IPS-20b (cell line): ENCODE measurements at regions not wholly inside any gene's neighbourhood (a gene's known extent, or its start where the extent isn't known, plus 50 kb on each side); places are given as distances from the start of the nearest gene placed in this dataset.

Experiments
- H3K27ac ChIP-seq: one replicate; pipeline ENCODE4 v1.5.1; 2013; ENCODE audit warnings: low read length
- H3K27me3 ChIP-seq: 2 replicates; pipeline ENCODE4 v1.6.1; 2013; ENCODE audit warnings: mild to moderate bottlenecking, low read length, inconsistent platforms; ENCODE audit not compliant: insufficient read depth
- H3K36me3 ChIP-seq: 2 replicates; pipeline ENCODE4 v1.6.1; 2013; ENCODE audit warnings: low read depth, mild to moderate bottlenecking, inconsistent platforms, low read length, moderate library complexity; ENCODE audit not compliant: insufficient read depth
- H3K4me1 ChIP-seq: 2 replicates; pipeline ENCODE4 v1.6.1; 2013; ENCODE audit warnings: mild to moderate bottlenecking, control low read depth, inconsistent platforms, low read length, moderate library complexity; ENCODE audit not compliant: insufficient read depth
- H3K4me3 ChIP-seq: 2 replicates; pipeline ENCODE4 v1.5.1; 2013; ENCODE audit warnings: mild to moderate bottlenecking, low read length, inconsistent platforms
- H3K9ac ChIP-seq: 2 replicates; pipeline ENCODE4 v1.6.1; 2013; ENCODE audit warnings: low read depth, mild to moderate bottlenecking, inconsistent platforms, low read length, moderate library complexity
- H3K9me3 ChIP-seq: 2 replicates; pipeline ENCODE4 v1.6.1; 2013; ENCODE audit warnings: mild to moderate bottlenecking, low read depth, low read length, inconsistent platforms; ENCODE audit not compliant: insufficient read depth

- no peaks in the 10 kb centered on the region for H3K36me3 ChIP-seq
- H3K4me3 ChIP-seq = no peak overlapping the region
- no peak overlapping the region for H3K27ac ChIP-seq
- no peaks in the 10 kb centered on the region for H3K9me3 ChIP-seq
- no peak overlapping the region for H3K9ac ChIP-seq
- H3K4me1 ChIP-seq = no peaks in the 10 kb centered on the region
- no peaks in the 10 kb centered on the region for H3K27me3 ChIP-seq
These were observed 938.4 kb downstream of the SORCS1 start for GRCh38 chr10:106226142-106226541.

DNA sequence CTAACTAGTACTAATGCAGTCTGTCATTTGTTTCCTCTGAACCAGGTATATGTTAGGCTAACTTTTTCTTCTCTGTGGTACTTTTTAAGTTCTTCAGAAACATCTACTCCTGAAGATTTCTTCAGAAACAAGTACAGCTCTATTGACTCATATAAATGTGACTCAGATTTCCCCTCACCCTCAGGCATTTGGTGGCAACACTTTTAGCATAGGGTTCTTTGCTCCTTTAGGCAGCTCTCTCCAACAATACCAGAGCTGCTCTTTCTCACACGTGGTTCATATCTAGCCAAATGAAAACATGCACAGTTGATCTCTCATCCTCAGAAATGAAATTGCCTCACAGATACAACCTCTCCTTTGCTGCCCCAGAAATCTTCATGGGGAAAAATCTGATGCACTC is 939.8 kb downstream of the SORCS1 start:
- Histone ChIP-seq H3K27me3 (no peaks in the 10 kb centered on the region), H3K9me3 (no peaks in the 10 kb centered on the region)

GRCh38 chr10:106217627-106218026 is 946.9 kb downstream of the SORCS1 start:
- H3K4me1 ChIP-seq = no peaks in the 10 kb centered on the region
- H3K9me3 ChIP-seq = no peaks in the 10 kb centered on the region
- H3K4me3 ChIP-seq = no peak overlapping the region
- H3K36me3 ChIP-seq = no peaks in the 10 kb centered on the region
- no peak overlapping the region for H3K9ac ChIP-seq
- no peak overlapping the region for H3K27ac ChIP-seq
- no peaks in the 10 kb centered on the region for H3K27me3 ChIP-seq

More for the DNA sequence above, 939.8 kb downstream of the SORCS1 start:
- H3K9ac ChIP-seq = no peak overlapping the region
- H3K4me3 ChIP-seq = no peak overlapping the region
- H3K36me3 ChIP-seq = no peaks in the 10 kb centered on the region
- H3K27ac ChIP-seq = no peak overlapping the region
- no peaks in the 10 kb centered on the region for H3K4me1 ChIP-seq

GRCh38 chr10:106216085-106216484 is 948.4 kb downstream of the SORCS1 start:
- no peak overlapping the region for H3K4me3 ChIP-seq
- H3K4me1 ChIP-seq = no peaks in the 10 kb centered on the region

DNA sequence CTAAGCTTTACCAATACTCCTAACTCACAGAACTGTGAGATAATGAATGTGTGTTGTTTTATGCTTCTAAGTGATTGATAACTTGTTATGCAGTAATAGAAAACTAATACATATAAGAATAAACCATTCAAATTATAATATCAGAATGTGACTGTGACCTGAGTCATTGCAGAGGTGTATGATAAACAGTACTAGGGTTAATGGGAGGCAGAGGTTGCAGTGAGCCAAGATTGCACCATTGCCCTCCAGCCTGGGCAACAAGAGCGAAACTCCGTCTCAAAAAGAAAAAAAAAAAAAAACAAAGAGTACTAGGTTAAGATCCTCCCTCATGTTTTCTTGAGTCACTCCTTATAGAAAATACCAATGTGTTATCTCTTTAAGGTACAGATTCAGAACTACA is 950.3 kb downstream of the SORCS1 start:
- Histone ChIP-seq H3K36me3 (no peaks in the 10 kb centered on the region), H3K4me1 (no peaks in the 10 kb centered on the region), H3K27me3 (no peaks in the 10 kb centered on the region), H3K4me3 (no peak overlapping the region), H3K9me3 (no peaks in the 10 kb centered on the region), H3K9ac (no peak overlapping the region), H3K27ac (no peak overlapping the region)

More at GRCh38 chr10:106216085-106216484, 948.4 kb downstream of the SORCS1 start:
- Histone ChIP-seq H3K27me3 (no peaks in the 10 kb centered on the region), H3K36me3 (no peaks in the 10 kb centered on the region), H3K27ac (no peak overlapping the region), H3K9ac (no peak overlapping the region), H3K9me3 (no peaks in the 10 kb centered on the region)

GRCh38 chr10:106213493-106213892 is 951.0 kb downstream of the SORCS1 start:
- H3K36me3 ChIP-seq = no peaks in the 10 kb centered on the region
- no peaks in the 10 kb centered on the region for H3K9me3 ChIP-seq
- H3K27ac ChIP-seq = no peak overlapping the region
- H3K4me3 ChIP-seq = no peak overlapping the region
- no peaks in the 10 kb centered on the region for H3K4me1 ChIP-seq
- H3K9ac ChIP-seq = no peak overlapping the region
- H3K27me3 ChIP-seq = no peaks in the 10 kb centered on the region

DNA sequence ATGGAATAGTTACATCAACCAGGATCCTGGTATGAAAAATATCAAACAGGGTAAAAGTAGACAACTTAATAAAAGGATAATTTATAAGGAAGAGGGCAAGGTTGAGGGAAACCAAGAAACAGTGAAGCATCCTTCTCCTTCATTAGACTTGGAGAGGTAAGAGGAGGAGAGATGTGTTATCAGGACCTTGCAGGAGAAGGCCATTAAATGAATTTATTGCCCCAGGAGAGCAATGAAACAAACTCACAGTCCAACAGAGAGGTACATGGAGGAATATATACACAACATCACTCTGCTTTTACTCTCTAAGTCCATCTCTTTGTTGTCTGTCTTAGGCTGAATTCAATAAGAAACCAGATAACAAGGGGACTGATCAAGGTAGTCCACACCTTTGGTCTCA is 966.2 kb downstream of the SORCS1 start:
- H3K4me1 ChIP-seq = no peaks in the 10 kb centered on the region
- H3K36me3 ChIP-seq = no peaks in the 10 kb centered on the region
- no peak overlapping the region for H3K4me3 ChIP-seq
- no peaks in the 10 kb centered on the region for H3K9me3 ChIP-seq
- no peak overlapping the region for H3K9ac ChIP-seq
- H3K27ac ChIP-seq = no peak overlapping the region
- no peaks in the 10 kb centered on the region for H3K27me3 ChIP-seq

DNA sequence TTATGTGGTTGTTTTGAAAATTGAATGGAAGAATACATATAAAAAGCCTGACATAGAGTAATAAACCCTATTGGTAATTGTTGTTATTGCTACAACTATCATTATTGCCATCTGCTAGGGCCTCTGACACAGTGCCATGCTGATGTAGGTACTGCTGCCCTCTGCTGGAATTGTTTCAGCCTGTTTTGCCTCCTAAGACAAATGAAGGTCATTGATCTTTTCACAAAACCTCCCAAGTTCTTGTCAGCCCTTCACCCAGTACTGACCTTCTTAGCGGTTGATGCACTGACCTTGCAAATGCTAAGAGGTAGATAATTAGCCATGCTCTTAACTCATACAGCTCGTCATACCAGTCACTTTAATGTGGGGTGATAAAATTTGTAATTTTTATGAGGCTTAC is 975.2 kb downstream of the SORCS1 start:
- H3K9me3 ChIP-seq = no peaks in the 10 kb centered on the region
- H3K27me3 ChIP-seq = no peaks in the 10 kb centered on the region
- H3K36me3 ChIP-seq = no peaks in the 10 kb centered on the region

GRCh38 chr10:106185951-106186350 is 978.6 kb downstream of the SORCS1 start:
- H3K9me3 ChIP-seq = no peaks in the 10 kb centered on the region
- H3K27me3 ChIP-seq = no peaks in the 10 kb centered on the region
- H3K36me3 ChIP-seq = no peaks in the 10 kb centered on the region
- no peaks in the 10 kb centered on the region; the same call in 1 of the 2 replicates for H3K4me1 ChIP-seq
- no peak overlapping the region for H3K4me3 ChIP-seq
- H3K9ac ChIP-seq = no peak overlapping the region
- H3K27ac ChIP-seq = no peak overlapping the region

More for the DNA sequence above, 975.2 kb downstream of the SORCS1 start:
- Histone ChIP-seq H3K9ac (no peak overlapping the region), H3K4me1 (no peaks in the 10 kb centered on the region; the same call in 1 of the 2 replicates), H3K4me3 (no peak overlapping the region), H3K27ac (no peak overlapping the region)

DNA sequence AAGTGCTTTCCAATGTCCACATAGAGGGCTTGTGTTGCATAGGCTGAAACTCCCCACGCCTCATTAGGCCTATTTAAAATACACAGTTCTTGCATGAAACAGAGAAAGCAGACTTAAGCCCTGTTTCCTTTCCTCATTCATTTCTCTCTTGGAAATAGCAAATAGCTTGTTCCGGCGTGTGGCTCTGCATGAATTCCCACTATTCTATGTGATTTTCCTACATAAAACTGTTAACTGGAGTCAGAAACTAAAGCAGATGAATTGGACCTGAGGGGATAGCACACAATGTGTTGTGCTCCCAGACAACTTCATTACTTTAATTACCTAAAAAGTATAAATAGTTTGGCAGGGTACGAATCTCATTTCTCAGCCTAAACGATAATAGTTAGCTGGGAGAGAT is 981.5 kb downstream of the SORCS1 start:
- no peak overlapping the region for H3K27ac ChIP-seq

GRCh38 chr10:106182542-106182941 is 982.0 kb downstream of the SORCS1 start:
- Histone ChIP-seq H3K4me3 (no peak overlapping the region), H3K9me3 (no peaks in the 10 kb centered on the region), H3K36me3 (no peaks in the 10 kb centered on the region)

More for the DNA sequence above, 981.5 kb downstream of the SORCS1 start:
- no peak overlapping the region for H3K4me3 ChIP-seq
- H3K36me3 ChIP-seq = no peaks in the 10 kb centered on the region
- no peaks in the 10 kb centered on the region for H3K27me3 ChIP-seq
- no peaks in the 10 kb centered on the region for H3K9me3 ChIP-seq
- no peaks in the 10 kb centered on the region for H3K4me1 ChIP-seq
- H3K9ac ChIP-seq = no peak overlapping the region

GRCh38 chr10:106181501-106181900 is 983.0 kb downstream of the SORCS1 start:
- Histone ChIP-seq H3K9me3 (no peaks in the 10 kb centered on the region), H3K27ac (no peak overlapping the region)

More at GRCh38 chr10:106182542-106182941, 982.0 kb downstream of the SORCS1 start:
- H3K9ac ChIP-seq = no peak overlapping the region
- no peaks in the 10 kb centered on the region for H3K27me3 ChIP-seq
- no peak overlapping the region for H3K27ac ChIP-seq
- no peaks in the 10 kb centered on the region for H3K4me1 ChIP-seq

More at GRCh38 chr10:106181501-106181900, 983.0 kb downstream of the SORCS1 start:
- Histone ChIP-seq H3K36me3 (no peaks in the 10 kb centered on the region), H3K9ac (no peak overlapping the region), H3K27me3 (no peaks in the 10 kb centered on the region), H3K4me3 (no peak overlapping the region), H3K4me1 (no peaks in the 10 kb centered on the region)
